Mucosa of descending colon (tissue), 3 donors: ENCODE measurements at regions not wholly inside any gene's neighbourhood (a gene's known extent, or its start where the extent isn't known, plus 50 kb on each side); places are given as distances from the start of the nearest gene placed in this dataset.
A peak's percentile ranks its signal among the peaks of the same experiment; 100 is the strongest.

Experiments
- ATAC-seq: fragments of 200-7000 bp; cut with Tn5 transposase; one replicate; pipeline ENCODE4 v1.9.1; 2020; ENCODE audit warnings: mild to moderate bottlenecking, moderate library complexity
- DNase-seq, 3 donors: peaks; one replicate each; pipeline ENCODE4 v3.0.0-alpha.2; 2020
- H3K36me3 ChIP-seq: fragments of 200-600 bp; one replicate; pipeline ENCODE4 v1.8.0; 2021; ENCODE audit warnings: low read depth, mild to moderate bottlenecking
- H3K4me1 ChIP-seq: fragments of 200-600 bp; one replicate; pipeline ENCODE4 v1.8.0; 2021; ENCODE audit warnings: low read depth, mild to moderate bottlenecking
- H3K4me3 ChIP-seq: fragments of 200-600 bp; one replicate; pipeline ENCODE4 v1.8.0; 2021; ENCODE audit warnings: mild to moderate bottlenecking
- H3K9me3 ChIP-seq: fragments of 200-600 bp; one replicate; pipeline ENCODE4 v1.8.0; 2021; ENCODE audit warnings: mild to moderate bottlenecking
- CTCF ChIP-seq: fragments of 200-600 bp; IDR thresholded peaks from one replicate; pipeline ENCODE4 v1.8.0; 2022; ENCODE audit warnings: antibody characterized with exemption, mild to moderate bottlenecking
- intact Hi-C, 2 donors: fragments of 100-400 bp; cut with DNase I in 1 of 2; cut with micrococcal nuclease in 1 of 2; formaldehyde crosslinking; loops; one replicate each; pipeline versions ENCODE4 v1.11.0 to v1.11.1; 2022; cut with DNase I, micrococcal nuclease
- donor health status: DM: no; HTN: no; CAD: no; lungs with moderate emphysema.
- donor health status: DM: no; HTN: no; CAD: no.
- donor health status: DM: no; HTN: yes; CAD: no.

- Histone ChIP-seq H3K9me3 (peaks cover 2% of the 10 kb centered on the region), H3K4me1 (no peaks in the 10 kb centered on the region), H3K36me3 (no peaks in the 10 kb centered on the region), H3K4me3 (no peak overlapping the region)
- ATAC-seq (no peak), DNase-seq (no peak)
- no peak for TF ChIP-seq CTCF
- intact Hi-C loops, result no loop called here
These were observed 1069.5 kb downstream of the DIAPH3 start for GRCh38 chr13:59094181-59094580.

GRCh38 chr13:59099182-59099974, 1064.3 kb downstream of the DIAPH3 start:
- Histone ChIP-seq H3K9me3 (peaks cover 2% of the 10 kb centered on the region), H3K4me3 (no peak overlapping the region), H3K36me3 (no peaks in the 10 kb centered on the region), H3K4me1 (no peaks in the 10 kb centered on the region)
- TF ChIP-seq CTCF, result no peak
- intact Hi-C loops, result no loop called here
- ATAC-seq (no peak), DNase-seq (no peak)

GRCh38 chr13:59103004-59103768, 1060.5 kb downstream of the DIAPH3 start:
- intact Hi-C loops, result no loop called here
- H3K36me3 ChIP-seq, result no peaks in the 10 kb centered on the region
- no peak overlapping the region for H3K4me3 ChIP-seq
- no peak for ATAC-seq
- H3K4me1 ChIP-seq, result no peaks in the 10 kb centered on the region
- no peak for DNase-seq
- H3K9me3 ChIP-seq, result peaks cover 17% of the 10 kb centered on the region
- TF ChIP-seq CTCF, result no peak

- no peaks in the 10 kb centered on the region for H3K4me1 ChIP-seq
- no peak for TF ChIP-seq CTCF
- H3K36me3 ChIP-seq, result no peaks in the 10 kb centered on the region
- ATAC-seq (no peak), DNase-seq (no peak)
- H3K9me3 ChIP-seq, result peaks cover 12% of the 10 kb centered on the region
- no peak overlapping the region for H3K4me3 ChIP-seq
- intact Hi-C loops, result no loop called here
These were observed 1052.0 kb downstream of the DIAPH3 start for GRCh38 chr13:59111751-59112171.

GRCh38 chr13:59112221-59112718, 1051.5 kb downstream of the DIAPH3 start:
- H3K36me3 ChIP-seq, result no peaks in the 10 kb centered on the region
- no peak overlapping the region for H3K4me3 ChIP-seq
- no peak for TF ChIP-seq CTCF
- DNase-seq, result peak in 1 of 3 donors; percentile 29
- no peaks in the 10 kb centered on the region for H3K4me1 ChIP-seq
- peaks cover 8% of the 10 kb centered on the region for H3K9me3 ChIP-seq
- ATAC-seq, result peak; percentile 45
- intact Hi-C loops, result no loop called here
